H7 (cell line): ENCODE measurements at regions not wholly inside any gene's neighbourhood (a gene's known extent, or its start where the extent isn't known, plus 50 kb on each side); places are given as distances from the start of the nearest gene placed in this dataset.

Experiments used
- DNase-seq: peaks from one replicate; pipeline ENCODE4 v3.0.0; 2012
- H3K27me3 ChIP-seq: 2 replicates; pipeline ENCODE4 v1.6.0; 2011; ENCODE audit warnings: mild to moderate bottlenecking, low read length; ENCODE audit not compliant: control insufficient read depth, insufficient read depth
- H3K36me3 ChIP-seq: replicated peaks from 2 replicates; pipeline ENCODE4 v1.5.1; 2011; ENCODE audit warnings: low read length; ENCODE audit not compliant: control insufficient read depth, insufficient read depth
- H3K4me3 ChIP-seq: 2 replicates; pipeline ENCODE4 v1.5.1; 2011; ENCODE audit warnings: low read depth, mild to moderate bottlenecking, control low read depth, low read length, moderate library complexity; ENCODE audit not compliant: insufficient read depth

GRCh38 chr16:5385811-5386210 lies 288.2 kb upstream of the EEF2KMT start:
- DNase-seq: no peak
- no peak overlapping the region for H3K4me3 ChIP-seq
- H3K27me3 ChIP-seq: no peaks in the 10 kb centered on the region
- H3K36me3 ChIP-seq: no peaks in the 10 kb centered on the region

- no peak for DNase-seq
- H3K36me3 ChIP-seq: no peaks in the 10 kb centered on the region
- H3K4me3 ChIP-seq: no peak overlapping the region
- no peaks in the 10 kb centered on the region for H3K27me3 ChIP-seq
These were observed 287.5 kb upstream of the EEF2KMT start for GRCh38 chr16:5385115-5385514.

GRCh38 chr16:5383737-5384136 lies 286.1 kb upstream of the EEF2KMT start:
- Histone ChIP-seq H3K4me3 (no peak overlapping the region), H3K27me3 (no peaks in the 10 kb centered on the region), H3K36me3 (no peaks in the 10 kb centered on the region)
- DNase-seq: no peak

GRCh38 chr16:5382484-5382883 lies 284.9 kb upstream of the EEF2KMT start:
- no peaks in the 10 kb centered on the region for H3K36me3 ChIP-seq
- no peak for DNase-seq
- no peaks in the 10 kb centered on the region for H3K27me3 ChIP-seq
- no peak overlapping the region for H3K4me3 ChIP-seq

GRCh38 chr16:5381481-5381880 lies 283.9 kb upstream of the EEF2KMT start:
- H3K27me3 ChIP-seq: peaks cover under 1% of the 10 kb centered on the region; the same call in 1 of the 2 replicates
- DNase-seq: no peak
- no peaks in the 10 kb centered on the region for H3K36me3 ChIP-seq
- H3K4me3 ChIP-seq: no peak overlapping the region

- Histone ChIP-seq H3K4me3 (no peak overlapping the region), H3K27me3 (peaks cover 2% of the 10 kb centered on the region; the same call in 1 of the 2 replicates), H3K36me3 (no peaks in the 10 kb centered on the region)
- no peak for DNase-seq
These were observed 282.4 kb upstream of the EEF2KMT start for GRCh38 chr16:5379954-5380353.

GRCh38 chr16:5378531-5378930 lies 280.9 kb upstream of the EEF2KMT start:
- Histone ChIP-seq H3K4me3 (no peak overlapping the region), H3K27me3 (peaks cover 2% of the 10 kb centered on the region; the same call in 1 of the 2 replicates), H3K36me3 (no peaks in the 10 kb centered on the region)
- DNase-seq: no peak

GRCh38 chr16:5377280-5377898 lies 279.8 kb upstream of the EEF2KMT start:
- Histone ChIP-seq H3K36me3 (no peaks in the 10 kb centered on the region), H3K4me3 (no peak overlapping the region), H3K27me3 (peaks cover 2% of the 10 kb centered on the region; the same call in 1 of the 2 replicates)
- DNase-seq: peak; percentile 28

GRCh38 chr16:5374184-5374583 lies 276.6 kb upstream of the EEF2KMT start:
- DNase-seq: peak; percentile 37
- Histone ChIP-seq H3K4me3 (no peak overlapping the region), H3K36me3 (no peaks in the 10 kb centered on the region), H3K27me3 (peaks cover 2% of the 10 kb centered on the region; the same call in 1 of the 2 replicates)

GRCh38 chr16:5367951-5368350 lies 270.4 kb upstream of the EEF2KMT start:
- Histone ChIP-seq H3K4me3 (no peak overlapping the region), H3K27me3 (no peaks in the 10 kb centered on the region; the same call in 1 of the 2 replicates), H3K36me3 (no peaks in the 10 kb centered on the region)
- DNase-seq: no peak

GRCh38 chr16:5366126-5366525 lies 268.5 kb upstream of the EEF2KMT start:
- no peaks in the 10 kb centered on the region for H3K27me3 ChIP-seq
- DNase-seq: no peak
- H3K36me3 ChIP-seq: no peaks in the 10 kb centered on the region
- no peak overlapping the region for H3K4me3 ChIP-seq

- no peak for DNase-seq
- H3K4me3 ChIP-seq: no peak overlapping the region
- H3K36me3 ChIP-seq: no peaks in the 10 kb centered on the region
- H3K27me3 ChIP-seq: no peaks in the 10 kb centered on the region
These were observed 266.6 kb upstream of the EEF2KMT start for GRCh38 chr16:5364186-5364585.

GRCh38 chr16:5361322-5361721 lies 263.7 kb upstream of the EEF2KMT start:
- no peak for DNase-seq
- no peak overlapping the region for H3K4me3 ChIP-seq
- H3K27me3 ChIP-seq: no peaks in the 10 kb centered on the region
- H3K36me3 ChIP-seq: no peaks in the 10 kb centered on the region

- H3K27me3 ChIP-seq: no peaks in the 10 kb centered on the region
- H3K36me3 ChIP-seq: no peaks in the 10 kb centered on the region
- no peak overlapping the region for H3K4me3 ChIP-seq
- no peak for DNase-seq
These were observed 257.1 kb upstream of the EEF2KMT start for GRCh38 chr16:5354645-5355044.

- H3K36me3 ChIP-seq: no peaks in the 10 kb centered on the region
- DNase-seq: peak; percentile 57
- H3K4me3 ChIP-seq: no peak overlapping the region
- H3K27me3 ChIP-seq: no peaks in the 10 kb centered on the region
These were observed 252.3 kb upstream of the EEF2KMT start for GRCh38 chr16:5349670-5350517.
